HepG2 (cell line): ENCODE measurements at regions not wholly inside any gene's neighbourhood (a gene's known extent, or its start where the extent isn't known, plus 50 kb on each side); places are given as distances from the start of the nearest gene placed in this dataset.

Experiments used
- ATAC-seq: fragments of 200-7000 bp; cut with Tn5 transposase; 3 replicates; pipeline ENCODE4 v1.9.1; 2020; ENCODE audit warnings: mild to moderate bottlenecking, moderate library complexity
- BruUV-seq: library from RNA; stranded (reverse); fragments of 400-500 nt; replicated peaks from 2 replicates; lab custom pipeline; 2021; lab: Mats Ljungman, UMichigan
- CTCF ChIA-PET: fragments of 300-600 bp; formaldehyde crosslinking; extraction: SDS; loops from one replicate; lab custom pipeline; 2021; ENCODE audit warnings: low total read pairs, inconsistent platforms, low intra/inter-chr PET ratio; lab: Yijun Ruan, JAX
- POLR2A ChIA-PET: fragments of 350-600 bp; sonication (Branson Sonifier 250); formaldehyde crosslinking; loops from one replicate; lab custom pipeline; 2020; ENCODE audit warnings: antibody characterized with exemption, inconsistent platforms; lab: Yijun Ruan, JAX
- DNase-seq: peaks from one replicate; pipeline ENCODE4 v3.0.0-alpha.2; 2015; ENCODE audit warnings: low spot score
- FAIRE-seq: peaks from 3 replicates; lab custom pipeline; 2011; peaks lifted over from hg19 to GRCh38; lab: Jason Lieb, UNC
- H2AFZ ChIP-seq: one replicate; pipeline ENCODE4 v1.6.1; 2011; ENCODE audit warnings: low read length, inconsistent platforms
- H3K27ac ChIP-seq: fragments of 300-600 bp; 3 replicates; pipeline ENCODE4 v1.8.0; 2011; ENCODE audit warnings: mixed run types, mild to moderate bottlenecking, mixed read lengths, low read length, inconsistent platforms; ENCODE audit not compliant: insufficient read depth; ENCODE audit errors: extremely low read length
- H3K27me3 ChIP-seq, 2 experiments: fragments of 200-600 bp in 1 of 2; 2 replicates in 1 of 2; 3 replicates in 1 of 2; pipeline versions ENCODE4 v1.6.0 to v1.8.0; 2011; ENCODE audit warnings: low read length in 2 of 2, mild to moderate bottlenecking in 2 of 2, moderate library complexity in 2 of 2, inconsistent platforms in 1 of 2; ENCODE audit not compliant: insufficient read depth in 2 of 2, control insufficient read depth in 1 of 2
- H3K36me3 ChIP-seq, 2 experiments: fragments of 200-600 bp in 1 of 2; replicated peaks in 1 of 2; 2 replicates in 1 of 2; 3 replicates in 1 of 2; pipeline versions ENCODE4 v1.5.1 to v1.8.0; 2011; ENCODE audit warnings: low read length in 2 of 2, inconsistent platforms in 1 of 2; ENCODE audit not compliant: insufficient read depth in 2 of 2, control insufficient read depth in 1 of 2
- H3K4me1 ChIP-seq: 2 replicates; pipeline ENCODE4 v1.5.1; 2012; ENCODE audit warnings: low read length, inconsistent platforms; ENCODE audit not compliant: insufficient read depth
- H3K4me2 ChIP-seq: 2 replicates; pipeline ENCODE4 v1.6.0; 2011; ENCODE audit warnings: low read depth, low read length, inconsistent platforms
- H3K4me3 ChIP-seq, 3 experiments: fragments of 200-600 bp in 1 of 3; sonication (generic), shearing (Covaris generic) in 1 of 3; replicated peaks in 1 of 3; 2 replicates each; pipeline ENCODE4 v1.5.1; 2011 to 2016; ENCODE audit warnings: low read length in 3 of 3, inconsistent platforms in 2 of 3, low read depth in 2 of 3, mild to moderate bottlenecking in 2 of 3, control low read depth in 1 of 3, mixed read lengths in 1 of 3; ENCODE audit not compliant: insufficient read depth in 1 of 3
- H3K79me2 ChIP-seq: one replicate; pipeline ENCODE4 v1.6.1; 2011; ENCODE audit warnings: low read length, inconsistent platforms; ENCODE audit not compliant: insufficient read depth
- H3K9ac ChIP-seq: 2 replicates; pipeline ENCODE4 v1.6.0; 2011; ENCODE audit warnings: mild to moderate bottlenecking, low read depth, low read length, inconsistent platforms; ENCODE audit not compliant: insufficient read depth
- H3K9me3 ChIP-seq: 2 replicates; pipeline ENCODE4 v1.5.1; 2012; ENCODE audit warnings: mild to moderate bottlenecking, low read length
- H4K20me1 ChIP-seq: 2 replicates; pipeline ENCODE4 v1.6.0; 2011; ENCODE audit warnings: inconsistent platforms, mild to moderate bottlenecking, low read length, moderate library complexity; ENCODE audit not compliant: insufficient read depth
- ARNT ChIP-seq: fragments of 450-650 bp; IDR thresholded peaks from 2 replicates; pipeline ENCODE4 v1.6.1; 2017
- BRD4 ChIP-seq: sonication (generic); formaldehyde crosslinking; IDR thresholded peaks from 2 replicates; pipeline ENCODE4 v1.4.0; 2020; ENCODE audit warnings: missing genetic modification reagents
- CBX2 ChIP-seq, 2 experiments: fragments of 200-600 bp in 1 of 2; sonication (generic); formaldehyde crosslinking in 1 of 2; IDR thresholded peaks; 2 replicates each; pipeline versions ENCODE4 v1.7.0 to v1.8.1; 2018 to 2022; ENCODE audit warnings: low read depth in 2 of 2, low read length in 1 of 2, mild to moderate bottlenecking in 1 of 2, missing genetic modification reagents in 1 of 2
- EED ChIP-seq: sonication (generic); formaldehyde crosslinking; IDR thresholded peaks from 2 replicates; pipeline ENCODE4 v1.5.0; 2020; ENCODE audit warnings: mild to moderate bottlenecking, missing genetic modification reagents
- FOXK2 ChIP-seq: fragments of 450-650 bp; IDR thresholded peaks from 2 replicates; pipeline ENCODE4 v1.6.1; 2016
- MAFF ChIP-seq: IDR thresholded peaks from 2 replicates; pipeline ENCODE4 v1.6.1; 2011; ENCODE audit warnings: low read depth, low read length, improper control_type of control experiment
- MAFK ChIP-seq, 2 experiments: IDR thresholded peaks in 1 of 2; conservative IDR thresholded peaks in 1 of 2; 2 replicates each; pipeline ENCODE4 v1.6.1; 2011; ENCODE audit warnings: improper control_type of control experiment in 2 of 2, low read length in 2 of 2
- PAX8 ChIP-seq: sonication (generic); formaldehyde crosslinking; IDR thresholded peaks from 2 replicates; pipeline ENCODE4 v1.8.0; 2022; ENCODE audit warnings: mild to moderate bottlenecking, missing genetic modification reagents, borderline replicate concordance
- RAD51 ChIP-seq: fragments of 450-650 bp; IDR thresholded peaks from 2 replicates; pipeline ENCODE4 v1.6.1; 2016; ENCODE audit warnings: borderline replicate concordance
- SMAD1 ChIP-seq: sonication (generic); formaldehyde crosslinking; IDR thresholded peaks from 2 replicates; pipeline ENCODE4 v1.4.0; 2020; ENCODE audit warnings: missing genetic modification reagents, low read depth, mild to moderate bottlenecking, borderline replicate concordance
- ZNF160 ChIP-seq: sonication (generic); formaldehyde crosslinking; IDR thresholded peaks from 2 replicates; pipeline ENCODE4 v1.8.0; 2022; ENCODE audit warnings: mild to moderate bottlenecking, inconsistent platforms, missing genetic modification reagents
- ZNF34 ChIP-seq: sonication (generic); formaldehyde crosslinking; IDR thresholded peaks from 2 replicates; pipeline ENCODE4 v1.4.0; 2020; ENCODE audit warnings: mild to moderate bottlenecking, missing genetic modification reagents, borderline replicate concordance
- ZNF598 ChIP-seq: sonication (generic); formaldehyde crosslinking; IDR thresholded peaks from 2 replicates; pipeline ENCODE4 v1.5.1; 2020; ENCODE audit warnings: mild to moderate bottlenecking, missing genetic modification reagents, borderline replicate concordance
- WGBS: methylation state at CpG from one replicate; pipeline ENCODE4 v1.1.6; 2017; ENCODE audit warnings: low lambda C conversion rate; 5-methylcytosine and 5-hydroxymethylcytosine counted together
- in situ Hi-C: cut with HindIII; loops from 2 replicates; pipeline ENCODE4 v1.10.0; 2017; ENCODE audit warnings: low pct_unique_long_range_greater_than_20kb; ENCODE audit not compliant: extremely low pct_ligation_motif_present
- intact Hi-C: fragments of 100-400 bp; cut with micrococcal nuclease; formaldehyde crosslinking; loops from one replicate; pipeline ENCODE4 v1.10.0; 2022; ENCODE audit not compliant: unreplicated experiment
- TF ChIP-seq, protein P1 (sequence below): sonication (generic); formaldehyde crosslinking; IDR thresholded peaks from 2 replicates; pipeline ENCODE4 v1.5.0; 2020; ENCODE audit warnings: mild to moderate bottlenecking, missing genetic modification reagents
- TF ChIP-seq, protein P2 (sequence below): sonication (generic); formaldehyde crosslinking; IDR thresholded peaks from 2 replicates; pipeline ENCODE4 v1.4.0; 2020; ENCODE audit warnings: low read depth, missing genetic modification reagents

DNA sequence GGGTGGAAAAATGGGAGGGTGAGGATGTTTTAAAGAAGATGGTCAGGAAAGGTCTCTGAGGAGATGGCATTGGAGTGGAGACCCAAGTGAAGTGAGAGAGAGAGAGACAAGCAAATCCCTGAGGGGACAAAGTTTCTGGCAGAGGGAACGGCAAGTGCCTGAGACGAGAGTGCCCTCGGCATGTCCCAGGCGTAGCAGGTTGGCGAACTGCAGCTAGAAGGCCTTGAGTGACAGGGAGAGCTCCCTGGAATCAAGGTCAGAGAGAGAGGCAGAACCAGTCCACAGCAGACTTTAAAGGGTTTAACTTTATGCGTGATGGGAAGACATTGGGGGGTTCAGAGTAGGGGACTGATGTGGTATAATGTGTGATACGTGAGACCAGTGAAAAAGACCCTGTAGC lies 150.2 kb upstream of the HAND2 start:
- CTCF ChIA-PET: no interaction called here
- FAIRE-seq: no peak
- intact Hi-C loops: no loop called here

DNA sequence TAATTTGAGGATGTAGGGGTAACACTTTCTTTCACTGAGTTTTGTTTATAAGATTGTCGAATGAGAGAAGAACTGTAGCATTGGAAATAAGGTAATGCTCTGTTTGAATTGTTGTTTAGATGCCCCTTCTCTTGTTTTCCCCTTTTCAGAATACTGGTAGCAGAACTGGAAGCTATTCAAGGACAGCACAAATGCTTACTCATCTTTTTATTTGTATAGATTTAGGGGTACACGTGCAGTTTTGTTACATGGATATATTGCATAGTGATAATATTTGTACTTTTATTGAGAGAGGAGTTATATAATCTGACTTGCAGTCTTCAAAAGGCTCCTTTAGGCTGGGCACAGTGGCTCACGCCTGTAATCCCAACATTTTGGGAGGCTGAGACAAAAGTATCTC lies 145.4 kb upstream of the HAND2 start:
- H3K27me3 ChIP-seq: no peaks in the 10 kb centered on the region
- ATAC-seq: no peak
- intact Hi-C loops (no loop called here), in situ Hi-C loops (no loop called here)
- H3K4me1 ChIP-seq: no peaks in the 10 kb centered on the region
- ChIA-PET POLR2A (no interaction called here), CTCF (no interaction called here)
- H3K36me3 ChIP-seq: no peaks in the 10 kb centered on the region
- BruUV-seq: no TSS peak
- no peak overlapping the region for H3K4me2 ChIP-seq
- H3K79me2 ChIP-seq: no peaks in the 10 kb centered on the region
- FAIRE-seq: no peak
- H3K27ac ChIP-seq: no peak overlapping the region
- H3K9ac ChIP-seq: no peak overlapping the region
- DNase-seq: no peak
- no peak overlapping the region for H3K4me3 ChIP-seq
- 0% methylated on average over 3 of the region's 3 CpGs for WGBS
- no peaks in the 10 kb centered on the region for H3K9me3 ChIP-seq
- H2AFZ ChIP-seq: no peak overlapping the region
- no peaks in the 10 kb centered on the region for H4K20me1 ChIP-seq
- no peak for TF ChIP-seq ZNF34 (CRISPR knock-in tag)
- TF ChIP-seq ARNT: no peak
- no peak for TF ChIP-seq PAX8 (CRISPR knock-in tag)
- TF ChIP-seq MAFF: peak; percentile 50; the same call in 1 of the 2 replicates
- no peak for TF ChIP-seq FOXK2
- TF ChIP-seq CBX2 (IDR thresholded peaks at IDR 0.05; ENCODE audit: low read depth, low read length): no peak
- TF ChIP-seq CBX2 (CRISPR knock-in tag; IDR thresholded peaks at IDR 0.05; ENCODE audit: low read depth): no peak
- no peak for TF ChIP-seq ZNF160 (CRISPR knock-in tag)
- no peak for TF ChIP-seq BRD4
- no peak for TF ChIP-seq ZNF598 (CRISPR knock-in tag)
- TF ChIP-seq, protein P1, sequence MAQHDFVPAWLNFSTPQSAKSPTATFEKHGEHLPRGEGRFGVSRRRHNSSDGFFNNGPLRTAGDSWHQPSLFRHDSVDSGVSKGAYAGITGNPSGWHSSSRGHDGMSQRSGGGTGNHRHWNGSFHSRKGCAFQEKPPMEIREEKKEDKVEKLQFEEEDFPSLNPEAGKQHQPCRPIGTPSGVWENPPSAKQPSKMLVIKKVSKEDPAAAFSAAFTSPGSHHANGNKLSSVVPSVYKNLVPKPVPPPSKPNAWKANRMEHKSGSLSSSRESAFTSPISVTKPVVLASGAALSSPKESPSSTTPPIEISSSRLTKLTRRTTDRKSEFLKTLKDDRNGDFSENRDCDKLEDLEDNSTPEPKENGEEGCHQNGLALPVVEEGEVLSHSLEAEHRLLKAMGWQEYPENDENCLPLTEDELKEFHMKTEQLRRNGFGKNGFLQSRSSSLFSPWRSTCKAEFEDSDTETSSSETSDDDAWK (CRISPR knock-in tag): no peak
- peak; percentile 43 to 68; a peak in 2 of 4 replicates for TF ChIP-seq MAFK (conservative IDR thresholded peaks at IDR 0.05 in 1 of 2, IDR thresholded peaks at IDR 0.05 in 1 of 2; ENCODE audit: low read length in 2 of 2)

More for the DNA sequence above, 150.2 kb upstream of the HAND2 start:
- Histone ChIP-seq H3K36me3 (no peaks in the 10 kb centered on the region), H3K4me1 (no peaks in the 10 kb centered on the region), H4K20me1 (no peaks in the 10 kb centered on the region), H3K9ac (no peak overlapping the region), H3K4me2 (no peak overlapping the region), H3K27ac (no peak overlapping the region), H3K9me3 (no peaks in the 10 kb centered on the region), H2AFZ (no peak overlapping the region), H3K79me2 (no peaks in the 10 kb centered on the region), H3K27me3 (no peaks in the 10 kb centered on the region), H3K4me3 (no peak overlapping the region)
- TF ChIP-seq, protein P2, sequence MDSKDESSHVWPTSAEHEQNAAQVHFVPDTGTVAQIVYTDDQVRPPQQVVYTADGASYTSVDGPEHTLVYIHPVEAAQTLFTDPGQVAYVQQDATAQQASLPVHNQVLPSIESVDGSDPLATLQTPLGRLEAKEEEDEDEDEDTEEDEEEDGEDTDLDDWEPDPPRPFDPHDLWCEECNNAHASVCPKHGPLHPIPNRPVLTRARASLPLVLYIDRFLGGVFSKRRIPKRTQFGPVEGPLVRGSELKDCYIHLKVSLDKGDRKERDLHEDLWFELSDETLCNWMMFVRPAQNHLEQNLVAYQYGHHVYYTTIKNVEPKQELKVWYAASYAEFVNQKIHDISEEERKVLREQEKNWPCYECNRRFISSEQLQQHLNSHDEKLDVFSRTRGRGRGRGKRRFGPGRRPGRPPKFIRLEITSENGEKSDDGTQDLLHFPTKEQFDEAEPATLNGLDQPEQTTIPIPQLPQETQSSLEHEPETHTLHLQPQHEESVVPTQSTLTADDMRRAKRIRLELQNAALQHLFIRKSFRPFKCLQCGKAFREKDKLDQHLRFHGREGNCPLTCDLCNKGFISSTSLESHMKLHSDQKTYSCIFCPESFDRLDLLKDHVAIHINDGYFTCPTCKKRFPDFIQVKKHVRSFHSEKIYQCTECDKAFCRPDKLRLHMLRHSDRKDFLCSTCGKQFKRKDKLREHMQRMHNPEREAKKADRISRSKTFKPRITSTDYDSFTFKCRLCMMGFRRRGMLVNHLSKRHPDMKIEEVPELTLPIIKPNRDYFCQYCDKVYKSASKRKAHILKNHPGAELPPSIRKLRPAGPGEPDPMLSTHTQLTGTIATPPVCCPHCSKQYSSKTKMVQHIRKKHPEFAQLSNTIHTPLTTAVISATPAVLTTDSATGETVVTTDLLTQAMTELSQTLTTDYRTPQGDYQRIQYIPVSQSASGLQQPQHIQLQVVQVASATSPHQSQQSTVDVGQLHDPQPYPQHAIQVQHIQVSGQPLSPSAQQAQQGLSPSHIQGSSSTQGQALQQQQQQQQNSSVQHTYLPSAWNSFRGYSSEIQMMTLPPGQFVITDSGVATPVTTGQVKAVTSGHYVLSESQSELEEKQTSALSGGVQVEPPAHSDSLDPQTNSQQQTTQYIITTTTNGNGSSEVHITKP (CRISPR knock-in tag): no peak
- TF ChIP-seq EED (CRISPR knock-in tag) (no peak), RAD51 (no peak), SMAD1 (CRISPR knock-in tag) (no peak)
- ATAC-seq: no peak
- WGBS: 5% methylated on average over 7 of the region's 7 CpGs
- BruUV-seq: no TSS peak
- no peak for DNase-seq
- in situ Hi-C loops: no loop called here
- POLR2A ChIA-PET: no interaction called here
